MM.1S (cell line): ENCODE measurements at regions not wholly inside any gene's neighbourhood (a gene's known extent, or its start where the extent isn't known, plus 50 kb on each side); places are given as distances from the start of the nearest gene placed in this dataset.

Experiments
- DNase-seq: peaks from one replicate; pipeline ENCODE4 v3.0.0-alpha.2; 2015
- H2AFZ ChIP-seq: fragments of 300-600 bp; sonication (generic); 2 replicates; pipeline ENCODE4 v1.6.0; 2016; ENCODE audit warnings: antibody characterized with exemption, low read length
- H3F3A ChIP-seq: fragments of 300-600 bp; sonication (generic); 2 replicates; pipeline ENCODE4 v1.6.1; 2016; ENCODE audit warnings: mild to moderate bottlenecking, antibody characterized with exemption, low read length, moderate library complexity, mixed read lengths; ENCODE audit not compliant: insufficient read depth
- H3K27ac ChIP-seq: fragments of 300-600 bp; sonication (generic); 2 replicates; pipeline ENCODE4 v1.5.1; 2016; ENCODE audit warnings: mild to moderate bottlenecking, low read length
- H3K27me3 ChIP-seq: fragments of 300-600 bp; sonication (generic); replicated peaks from 2 replicates; pipeline ENCODE4 v1.6.0; 2016; ENCODE audit warnings: low read length; ENCODE audit not compliant: insufficient read depth
- H3K36me3 ChIP-seq: fragments of 300-600 bp; sonication (generic); replicated peaks from 2 replicates; pipeline ENCODE4 v1.6.1; 2016; ENCODE audit warnings: mild to moderate bottlenecking, low read length, mixed read lengths; ENCODE audit not compliant: insufficient read depth
- H3K4me1 ChIP-seq: fragments of 300-600 bp; sonication (generic); 2 replicates; pipeline ENCODE4 v1.6.1; 2016; ENCODE audit warnings: low read length, mixed read lengths
- H3K4me2 ChIP-seq: fragments of 300-600 bp; sonication (generic); 2 replicates; pipeline ENCODE4 v1.6.0; 2016; ENCODE audit warnings: low read depth, low read length
- H3K4me3 ChIP-seq: fragments of 300-600 bp; sonication (generic); 2 replicates; pipeline ENCODE4 v1.5.1; 2016; ENCODE audit warnings: low read length, mixed read lengths
- H3K79me2 ChIP-seq: fragments of 300-600 bp; sonication (generic); 2 replicates; pipeline ENCODE4 v1.6.1; 2016; ENCODE audit warnings: mixed run types, low read length, mixed read lengths
- H3K9ac ChIP-seq: fragments of 300-600 bp; sonication (generic); 2 replicates; pipeline ENCODE4 v1.6.1; 2016; ENCODE audit warnings: low read length, mixed read lengths
- H3K9me2 ChIP-seq: fragments of 300-600 bp; sonication (generic); replicated peaks from 2 replicates; pipeline ENCODE4 v1.6.1; 2016; ENCODE audit warnings: mild to moderate bottlenecking, low read length, mixed read lengths; ENCODE audit not compliant: insufficient read depth
- H3K9me3 ChIP-seq: fragments of 300-600 bp; sonication (generic); replicated peaks from 2 replicates; pipeline ENCODE4 v1.6.1; 2016; ENCODE audit warnings: mild to moderate bottlenecking, low read length, mixed read lengths; ENCODE audit not compliant: insufficient read depth
- H4K20me1 ChIP-seq: fragments of 300-600 bp; sonication (generic); 2 replicates; pipeline ENCODE4 v1.6.1; 2016; ENCODE audit warnings: mild to moderate bottlenecking, low read length, moderate library complexity, mixed read lengths; ENCODE audit not compliant: insufficient read depth
- EZH2 ChIP-seq: fragments of 300-600 bp; sonication (generic); optimal IDR thresholded peaks from 2 replicates; pipeline ENCODE3; 2017; ENCODE audit warnings: low read depth, mild to moderate bottlenecking, antibody characterized with exemption, low read length, mixed read lengths
- EZH2phosphoT487 ChIP-seq: fragments of 300-600 bp; sonication (generic); IDR thresholded peaks from 2 replicates; pipeline ENCODE4 v1.6.1; 2018; ENCODE audit warnings: antibody characterized with exemption, low read length
- TF ChIP-seq, protein P1 (sequence below): fragments of 300-600 bp; sonication (generic); IDR thresholded peaks from 2 replicates; pipeline ENCODE4 v1.5.1; 2016; ENCODE audit warnings: antibody characterized with exemption, low read length, mixed read lengths

DNA sequence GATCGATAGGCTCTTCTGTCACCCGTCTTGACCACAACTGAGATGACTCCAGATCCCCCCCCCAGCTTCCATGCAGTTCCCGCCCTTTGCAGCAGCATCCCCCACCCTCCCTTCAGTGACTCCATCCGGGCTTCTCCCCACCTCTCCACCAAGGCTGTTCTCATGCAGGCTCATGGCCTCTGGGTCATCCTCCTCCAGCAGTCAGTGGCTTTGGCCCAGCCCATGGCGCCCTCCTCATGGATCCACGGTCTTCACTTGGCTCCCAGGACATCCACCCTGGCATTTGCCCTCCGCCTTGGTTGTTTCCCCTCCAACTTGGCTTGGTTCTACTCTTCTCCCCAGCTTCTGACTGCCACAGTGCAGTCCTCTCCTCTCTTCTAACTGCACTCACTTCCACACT lies 96.7 kb upstream of the RUFY1 start:
- Histone ChIP-seq H3K79me2 (no peaks in the 10 kb centered on the region), H3K4me2 (no peak overlapping the region), H2AFZ (no peak overlapping the region), H3K9me2 (no peaks in the 10 kb centered on the region), H3K36me3 (no peaks in the 10 kb centered on the region), H4K20me1 (no peaks in the 10 kb centered on the region), H3K4me3 (no peak overlapping the region), H3K27ac (no peak overlapping the region), H3F3A (no peaks in the 10 kb centered on the region), H3K27me3 (no peaks in the 10 kb centered on the region), H3K9ac (no peak overlapping the region), H3K4me1 (no peaks in the 10 kb centered on the region), H3K9me3 (no peaks in the 10 kb centered on the region)
- TF ChIP-seq EZH2phosphoT487, result no peak
- no peak for TF ChIP-seq EZH2
- TF ChIP-seq, protein P1, sequence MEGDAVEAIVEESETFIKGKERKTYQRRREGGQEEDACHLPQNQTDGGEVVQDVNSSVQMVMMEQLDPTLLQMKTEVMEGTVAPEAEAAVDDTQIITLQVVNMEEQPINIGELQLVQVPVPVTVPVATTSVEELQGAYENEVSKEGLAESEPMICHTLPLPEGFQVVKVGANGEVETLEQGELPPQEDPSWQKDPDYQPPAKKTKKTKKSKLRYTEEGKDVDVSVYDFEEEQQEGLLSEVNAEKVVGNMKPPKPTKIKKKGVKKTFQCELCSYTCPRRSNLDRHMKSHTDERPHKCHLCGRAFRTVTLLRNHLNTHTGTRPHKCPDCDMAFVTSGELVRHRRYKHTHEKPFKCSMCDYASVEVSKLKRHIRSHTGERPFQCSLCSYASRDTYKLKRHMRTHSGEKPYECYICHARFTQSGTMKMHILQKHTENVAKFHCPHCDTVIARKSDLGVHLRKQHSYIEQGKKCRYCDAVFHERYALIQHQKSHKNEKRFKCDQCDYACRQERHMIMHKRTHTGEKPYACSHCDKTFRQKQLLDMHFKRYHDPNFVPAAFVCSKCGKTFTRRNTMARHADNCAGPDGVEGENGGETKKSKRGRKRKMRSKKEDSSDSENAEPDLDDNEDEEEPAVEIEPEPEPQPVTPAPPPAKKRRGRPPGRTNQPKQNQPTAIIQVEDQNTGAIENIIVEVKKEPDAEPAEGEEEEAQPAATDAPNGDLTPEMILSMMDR, result no peak
- DNase-seq, result no peak

DNA sequence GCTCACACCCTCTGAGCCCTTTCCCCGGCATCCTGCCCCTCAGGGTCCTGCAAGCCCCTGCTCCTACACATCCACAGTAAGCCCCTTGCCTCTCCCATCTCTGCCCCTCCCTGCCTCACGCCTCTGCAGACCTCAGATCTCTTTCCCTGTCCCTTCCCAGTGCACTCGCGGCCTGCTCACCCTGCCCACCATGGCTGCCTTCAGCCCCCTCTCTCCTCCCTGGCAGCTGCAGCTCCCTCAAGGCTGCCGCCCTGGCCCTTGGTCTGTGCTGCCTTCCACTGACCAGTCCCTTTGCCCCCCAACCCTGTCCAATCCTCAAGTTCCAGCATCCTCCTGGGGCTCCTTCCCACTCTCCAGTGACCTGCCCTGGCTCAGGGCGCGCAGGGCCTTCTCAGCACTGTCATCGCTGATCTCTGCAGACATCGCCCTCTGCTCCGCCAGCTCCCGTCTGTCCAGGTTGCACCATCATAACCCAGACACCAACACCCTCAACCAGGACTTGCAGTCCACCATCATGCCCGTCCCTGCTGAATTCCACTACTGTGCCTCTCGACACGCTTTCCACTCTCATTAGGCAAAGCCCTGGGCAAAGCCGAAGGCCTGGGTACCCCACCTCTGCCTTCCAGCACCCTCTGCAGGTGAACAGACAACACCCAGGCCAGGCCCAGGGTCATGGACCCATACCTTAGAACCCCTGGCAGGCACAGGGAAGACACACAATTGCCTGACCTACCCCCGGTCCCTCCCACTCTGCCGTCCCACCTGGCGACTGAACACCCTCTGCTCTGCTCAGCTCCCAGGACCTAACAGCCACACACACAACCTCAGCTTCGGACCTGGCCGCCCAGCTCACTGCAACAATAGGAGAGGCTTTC lies 97.8 kb upstream of the RUFY1 start:
- Histone ChIP-seq H4K20me1 (no peaks in the 10 kb centered on the region), H3K4me3 (no peak overlapping the region), H3K4me1 (no peaks in the 10 kb centered on the region), H3K27ac (no peak overlapping the region), H3K79me2 (no peaks in the 10 kb centered on the region), H3F3A (no peaks in the 10 kb centered on the region), H3K27me3 (no peaks in the 10 kb centered on the region), H3K4me2 (no peak overlapping the region), H3K9ac (no peak overlapping the region), H2AFZ (no peak overlapping the region), H3K9me3 (no peaks in the 10 kb centered on the region), H3K36me3 (no peaks in the 10 kb centered on the region), H3K9me2 (no peaks in the 10 kb centered on the region)
- DNase-seq, result no peak
- TF ChIP-seq EZH2phosphoT487 (no peak), EZH2 (no peak)
- TF ChIP-seq, protein P1, result no peak

DNA sequence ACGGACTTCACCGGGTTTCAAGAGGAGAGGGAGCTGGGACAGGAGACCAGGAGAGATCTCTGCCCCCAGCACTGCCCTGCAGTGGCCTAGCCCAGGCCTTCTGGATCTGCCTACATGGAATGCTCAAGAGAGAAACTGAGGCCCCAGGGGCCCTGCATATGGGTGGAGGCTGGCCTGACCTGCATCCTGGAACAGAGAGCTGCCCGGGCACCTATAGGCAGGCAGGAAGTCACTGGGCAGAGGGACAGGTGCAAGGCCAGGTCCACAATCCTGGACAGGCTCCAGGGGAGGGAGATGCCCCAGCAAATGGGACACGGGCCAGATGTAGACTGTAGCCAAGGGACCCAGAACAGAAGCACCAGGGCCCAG lies 98.5 kb upstream of the RUFY1 start:
- Histone ChIP-seq H3K9me3 (no peaks in the 10 kb centered on the region), H3K27ac (no peak overlapping the region), H2AFZ (no peak overlapping the region), H3K27me3 (no peaks in the 10 kb centered on the region), H3K79me2 (no peaks in the 10 kb centered on the region), H3K4me2 (no peak overlapping the region), H3K4me1 (no peaks in the 10 kb centered on the region), H3K9ac (no peak overlapping the region), H4K20me1 (no peaks in the 10 kb centered on the region), H3K9me2 (no peaks in the 10 kb centered on the region), H3K36me3 (no peaks in the 10 kb centered on the region), H3F3A (no peaks in the 10 kb centered on the region), H3K4me3 (no peak overlapping the region)
- no peak for DNase-seq
- TF ChIP-seq EZH2 (no peak), EZH2phosphoT487 (no peak)
- TF ChIP-seq, protein P1, result no peak
